K562 (cell line): ENCODE measurements at regions not wholly inside any gene's neighbourhood (a gene's known extent, or its start where the extent isn't known, plus 50 kb on each side); places are given as distances from the start of the nearest gene placed in this dataset.

ENCODE experiments used
- ATAC-seq: fragments of 200-7000 bp; cut with Tn5 transposase; 3 replicates; pipeline ENCODE4 v1.9.1; 2020; ENCODE audit warnings: moderate library complexity
- BruUV-seq: library from RNA; stranded (reverse); fragments of 400-500 nt; replicated peaks from 2 replicates; lab custom pipeline; 2021; lab: Mats Ljungman, UMichigan
- CTCF ChIA-PET: fragments of 300-600 bp; formaldehyde crosslinking; extraction: SDS; loops from one replicate; lab custom pipeline; 2021; ENCODE audit warnings: low intra/inter-chr PET ratio; lab: Yijun Ruan, JAX
- POLR2A ChIA-PET: fragments of 300-600, 350-650 bp; sonication (Branson Sonifier 250); formaldehyde crosslinking; extraction: SDS; loops from one replicate; lab custom pipeline; 2021; ENCODE audit warnings: antibody characterized with exemption, inconsistent platforms; lab: Yijun Ruan, JAX
- DNase-seq, 4 experiments: peaks; one replicate each; pipeline versions ENCODE4 v3.0.0 to v3.0.0-alpha.2; 2011 to 2018; ENCODE audit warnings: low spot score in 3 of 4, mixed read lengths in 3 of 4; ENCODE audit errors: extremely low read depth in 1 of 4
- FAIRE-seq: peaks from 2 replicates; lab custom pipeline; 2011; peaks lifted over from hg19 to GRCh38; lab: Jason Lieb, UNC
- H2AFZ ChIP-seq: 2 replicates; pipeline ENCODE4 v1.6.0; 2011; ENCODE audit warnings: low read depth, low read length, control low read depth, inconsistent platforms
- H3K27ac ChIP-seq: fragments of 200-600 bp; 3 replicates; pipeline ENCODE4 v1.8.0; 2011; ENCODE audit warnings: low read depth, mild to moderate bottlenecking, control low read depth, inconsistent platforms, low read length, moderate library complexity, mixed read lengths; ENCODE audit errors: extremely low read depth
- H3K27me3 ChIP-seq, 2 experiments: fragments of 300-600 bp in 1 of 2; 2 replicates in 1 of 2; 3 replicates in 1 of 2; pipeline versions ENCODE4 v1.6.0 to v1.8.0; 2011; ENCODE audit warnings: inconsistent platforms in 2 of 2, low read length in 2 of 2, mild to moderate bottlenecking in 1 of 2, mixed read lengths in 1 of 2, moderate library complexity in 1 of 2; ENCODE audit not compliant: control insufficient read depth in 2 of 2, insufficient read depth in 2 of 2
- H3K36me3 ChIP-seq: fragments of 300-600 bp; 3 replicates; pipeline ENCODE4 v1.8.0; 2011; ENCODE audit warnings: mild to moderate bottlenecking, low read length, inconsistent platforms; ENCODE audit not compliant: control insufficient read depth, insufficient read depth
- H3K4me1 ChIP-seq, 2 experiments: fragments of 200-600 bp in 1 of 2; replicated peaks in 1 of 2; 2 replicates in 1 of 2; 3 replicates in 1 of 2; pipeline versions ENCODE4 v1.5.1 to v1.8.0; 2011; ENCODE audit warnings: inconsistent platforms in 2 of 2, low read length in 2 of 2, mild to moderate bottlenecking in 1 of 2, mixed read lengths in 1 of 2, moderate library complexity in 1 of 2; ENCODE audit not compliant: control insufficient read depth in 2 of 2, insufficient read depth in 2 of 2
- H3K4me2 ChIP-seq: 2 replicates; pipeline ENCODE4 v1.6.1; 2011; ENCODE audit warnings: low read length, control low read depth, inconsistent platforms, mixed read lengths; ENCODE audit not compliant: insufficient read depth
- H3K4me3 ChIP-seq: fragments of 200-600 bp; sonication (generic), shearing (Covaris generic); 2 replicates; pipeline ENCODE4 v1.5.1; 2016; ENCODE audit warnings: control low read depth, inconsistent platforms
- H3K79me2 ChIP-seq: fragments of 200-600 bp; 3 replicates; pipeline ENCODE4 v1.8.0; 2011; ENCODE audit warnings: low read length, inconsistent platforms; ENCODE audit not compliant: control insufficient read depth, insufficient read depth
- H3K9ac ChIP-seq, 2 experiments: 2 replicates each; pipeline versions ENCODE4 v1.6.0 to v1.6.1; 2011; ENCODE audit warnings: low read depth in 2 of 2, low read length in 2 of 2, control low read depth in 1 of 2, inconsistent platforms in 1 of 2, mild to moderate bottlenecking in 1 of 2, mixed read lengths in 1 of 2; ENCODE audit not compliant: insufficient read depth in 1 of 2
- H3K9me1 ChIP-seq: one replicate; pipeline ENCODE4 v1.6.0; 2011; ENCODE audit warnings: inconsistent platforms, mild to moderate bottlenecking, low read length, moderate library complexity; ENCODE audit not compliant: control insufficient read depth, insufficient read depth
- H3K9me3 ChIP-seq: replicated peaks from 2 replicates; pipeline ENCODE4 v1.5.1; 2011; ENCODE audit warnings: low read depth, low read length, inconsistent platforms; ENCODE audit not compliant: control insufficient read depth, insufficient read depth
- H4K20me1 ChIP-seq: replicated peaks from 2 replicates; pipeline ENCODE4 v1.6.1; 2011; ENCODE audit warnings: low read length, inconsistent platforms, mixed read lengths; ENCODE audit not compliant: control insufficient read depth, insufficient read depth
- MEF2D ChIP-seq: conservative IDR thresholded peaks from 2 replicates; pipeline ENCODE4 v1.6.1; 2016; ENCODE audit warnings: low read depth, missing genetic modification characterization, missing compliant biosample characterization
- PHB2 ChIP-seq: fragments of 450-650 bp; IDR thresholded peaks from 2 replicates; pipeline ENCODE4 v1.6.1; 2017; ENCODE audit warnings: low read depth
- POLR2G ChIP-seq: fragments of 200-400 bp; formaldehyde crosslinking; IDR thresholded peaks from 2 replicates; pipeline ENCODE4 v1.6.1; 2017; ENCODE audit warnings: low read depth, mild to moderate bottlenecking, antibody characterized with exemption, low read length, moderate library complexity
- POLR2H ChIP-seq: IDR thresholded peaks from 2 replicates; pipeline ENCODE4 v1.6.1; 2016; ENCODE audit warnings: missing genetic modification characterization, low read depth, mild to moderate bottlenecking, control low read depth, missing compliant biosample characterization, moderate library complexity
- RB1 ChIP-seq: fragments of 450-650 bp; IDR thresholded peaks from 2 replicates; pipeline ENCODE4 v1.6.1; 2017; ENCODE audit warnings: low read depth, mild to moderate bottlenecking
- RBBP5 ChIP-seq: fragments of 200-600 bp; sonication (generic); IDR thresholded peaks from 2 replicates; pipeline ENCODE4 v1.6.1; 2012; ENCODE audit warnings: borderline replicate concordance, mild to moderate bottlenecking, low read length, control low read depth, inconsistent platforms; ENCODE audit not compliant: insufficient read depth, poor library complexity, severe bottlenecking
- RNF2 ChIP-seq: sonication (generic); IDR thresholded peaks from 2 replicates; pipeline ENCODE4 v1.6.1; 2016
- RNF219 ChIP-seq: fragments of 250-450 bp; sonication (Bioruptor Pico); IDR thresholded peaks from 2 replicates; pipeline ENCODE4 v1.5.0; 2022; ENCODE audit warnings: mild to moderate bottlenecking
- TFAM ChIP-seq: fragments of 250-450 bp; sonication (Bioruptor Pico); conservative IDR thresholded peaks from 2 replicates; pipeline ENCODE4 v1.5.0; 2021; ENCODE audit warnings: mild to moderate bottlenecking, moderate library complexity
- TFAP4 ChIP-seq: sonication (generic); formaldehyde crosslinking; IDR thresholded peaks from 2 replicates; pipeline ENCODE4 v1.8.0; 2022; ENCODE audit warnings: missing genetic modification reagents, mild to moderate bottlenecking, moderate library complexity, borderline replicate concordance
- USF1 ChIP-seq: sonication (generic); formaldehyde crosslinking; IDR thresholded peaks from 2 replicates; pipeline ENCODE4 v1.9.0; 2022; ENCODE audit warnings: mild to moderate bottlenecking, missing genetic modification reagents
- ZNF449 ChIP-seq: fragments of 250-450 bp; sonication (Bioruptor Pico); IDR thresholded peaks from 2 replicates; pipeline ENCODE4 v1.8.0; 2022; ENCODE audit warnings: moderate library complexity, mild to moderate bottlenecking, inconsistent platforms
- ZNF696 ChIP-seq: fragments of 250-450 bp; sonication (Bioruptor Pico); conservative IDR thresholded peaks from 2 replicates; pipeline ENCODE4 v1.4.0; 2020; ENCODE audit warnings: mild to moderate bottlenecking, moderate library complexity
- ZNF79 ChIP-seq: fragments of 250-450 bp; sonication (Bioruptor Pico); IDR thresholded peaks from 2 replicates; pipeline ENCODE4 v1.4.0; 2020; ENCODE audit warnings: low read depth, mild to moderate bottlenecking, moderate library complexity
- ZSCAN32 ChIP-seq: fragments of 450-650 bp; formaldehyde crosslinking; IDR thresholded peaks from 2 replicates; pipeline ENCODE4 v1.4.0; 2020; ENCODE audit warnings: mild to moderate bottlenecking, moderate library complexity
- WGBS: fragments of 100-300 bp; shearing (Covaris generic); methylation state at CpG from one replicate; pipeline ENCODE4 v1.1.6; 2016; ENCODE audit warnings: low coverage, mixed read lengths; ENCODE audit not compliant: insufficient coverage; ENCODE audit errors: missing lambda C conversion rate; 5-methylcytosine and 5-hydroxymethylcytosine counted together
- in situ Hi-C: fragments of 300-500 bp; cut with MboI; formaldehyde crosslinking; loops from 4 replicates; pipeline ENCODE4 v1.15.0; 2018; ENCODE audit warnings: inconsistent platforms, mixed read lengths
- intact Hi-C: fragments of 100-400 bp; cut with micrococcal nuclease; formaldehyde crosslinking; loops from 2 replicates; pipeline ENCODE4 v1.14.2; 2022

- no peak for TF ChIP-seq RNF219 (CRISPR knock-in tag)
Observed at GRCh38 chr4:159455675-159456237, 352.9 kb downstream of the RAPGEF2 start (continued).

- 0% methylated on average over 1 of the region's 1 CpG for WGBS
Observed at GRCh38 chr4:159460371-159460770, 357.5 kb downstream of the RAPGEF2 start.

More at GRCh38 chr4:159460371-159460770, 357.5 kb downstream of the RAPGEF2 start:
- BruUV-seq = no TSS peak
- Histone ChIP-seq H3K79me2 (no peaks in the 10 kb centered on the region), H3K4me2 (no peak overlapping the region), H3K9me3 (peaks cover 4% of the 10 kb centered on the region; the same call in 1 of the 2 replicates), H3K9me1 (no peaks in the 10 kb centered on the region), H3K9ac (no peak overlapping the region), H3K4me1 (no peaks in the 10 kb centered on the region), H4K20me1 (no peaks in the 10 kb centered on the region), H3K36me3 (no peaks in the 10 kb centered on the region), H3K4me3 (no peak overlapping the region), H3K27me3 (no peaks in the 10 kb centered on the region), H3K27ac (no peak overlapping the region), H2AFZ (no peak overlapping the region)
- in situ Hi-C loops (no loop called here), intact Hi-C loops (no loop called here)
- ChIA-PET POLR2A (no interaction called here), CTCF (no interaction called here)
- no peak for FAIRE-seq
- no peak for DNase-seq
- TF ChIP-seq MEF2D (tag) = no peak
- no peak for TF ChIP-seq POLR2G
- no peak for TF ChIP-seq ZNF449 (CRISPR knock-in tag)
- TF ChIP-seq RBBP5 = no peak
- TF ChIP-seq TFAP4 (CRISPR knock-in tag) = no peak
- no peak for TF ChIP-seq RNF2
- TF ChIP-seq PHB2 = no peak
- TF ChIP-seq USF1 (CRISPR knock-in tag) = no peak
- TF ChIP-seq TFAM (CRISPR knock-in tag) = no peak
- TF ChIP-seq ZNF696 (CRISPR knock-in tag) = no peak
- no peak for TF ChIP-seq POLR2H
- no peak for TF ChIP-seq ZSCAN32 (CRISPR knock-in tag)
- no peak for TF ChIP-seq RB1
- TF ChIP-seq ZNF79 = no peak
- ATAC-seq = no peak
